ENCODE measurements at regions not wholly inside any gene's neighbourhood (a gene's known extent, or its start where the extent isn't known, plus 50 kb on each side); places are given as distances from the start of the nearest gene placed in this dataset.

DNA sequence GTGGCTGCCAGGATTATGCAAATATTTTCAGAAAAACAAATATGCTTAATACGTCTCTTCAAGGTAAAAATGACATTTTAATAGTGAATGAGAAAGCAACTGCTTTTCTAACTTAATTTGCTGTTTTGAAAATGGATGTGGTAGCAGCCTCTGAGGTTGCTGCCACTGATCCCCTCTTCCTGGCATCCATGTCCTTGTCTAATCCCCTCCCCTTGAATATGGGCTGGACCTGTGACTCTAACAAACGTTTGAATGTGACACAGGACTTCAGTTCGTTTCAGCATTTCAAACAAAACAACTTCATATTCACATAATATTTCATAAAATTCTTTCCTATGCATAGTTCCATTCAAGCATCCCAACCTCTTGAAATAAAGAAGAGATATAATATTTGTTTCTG is 64.2 kb upstream of the SLC38A2 start:
- Histone ChIP-seq H3K9ac (ENCODE audit: control insufficient read depth, extremely low read depth, insufficient read depth, low read length) (no peak overlapping the region), H3K27ac (ENCODE audit: control insufficient read depth, insufficient read depth, low read length) (no peak overlapping the region), H3K9me1 (ENCODE audit: control insufficient read depth, extremely low read depth, insufficient read depth, low read length) (no peaks in the 10 kb centered on the region), H3K4me3 (ENCODE audit: control insufficient read depth in 2 of 3, extremely low read depth in 1 of 3, insufficient read depth in 2 of 3, low read depth in 1 of 3, low read length in 3 of 3) (no peak overlapping the region), H3K4me2 (ENCODE audit: control insufficient read depth, extremely low read depth, insufficient read depth, low read depth, low read length) (no peak overlapping the region), H3K9me3 (ENCODE audit: control insufficient read depth, low read depth, low read length) (no peaks in the 10 kb centered on the region), H3K27me3 (ENCODE audit: control insufficient read depth, extremely low read depth, insufficient read depth, low read length) (no peaks in the 10 kb centered on the region), H3K36me3 (ENCODE audit: control insufficient read depth in 2 of 2, extremely low read depth in 1 of 2, insufficient read depth in 2 of 2, low read length in 2 of 2) (no peaks in the 10 kb centered on the region), H3K4me1 (ENCODE audit: control insufficient read depth, extremely low read depth, insufficient read depth, low read length) (peaks cover 25% of the 10 kb centered on the region), H4K20me1 (ENCODE audit: control insufficient read depth, extremely low read depth, insufficient read depth, low read length) (no peaks in the 10 kb centered on the region), H3K79me2 (ENCODE audit: control insufficient read depth, insufficient read depth, low read length) (no peaks in the 10 kb centered on the region), H2AFZ (ENCODE audit: control insufficient read depth, low read length) (no peak overlapping the region)
- FAIRE-seq (peak; percentile 26), DNase-seq (ENCODE audit: low read depth, low spot score) (no peak)
- TF ChIP-seq, protein P1, sequence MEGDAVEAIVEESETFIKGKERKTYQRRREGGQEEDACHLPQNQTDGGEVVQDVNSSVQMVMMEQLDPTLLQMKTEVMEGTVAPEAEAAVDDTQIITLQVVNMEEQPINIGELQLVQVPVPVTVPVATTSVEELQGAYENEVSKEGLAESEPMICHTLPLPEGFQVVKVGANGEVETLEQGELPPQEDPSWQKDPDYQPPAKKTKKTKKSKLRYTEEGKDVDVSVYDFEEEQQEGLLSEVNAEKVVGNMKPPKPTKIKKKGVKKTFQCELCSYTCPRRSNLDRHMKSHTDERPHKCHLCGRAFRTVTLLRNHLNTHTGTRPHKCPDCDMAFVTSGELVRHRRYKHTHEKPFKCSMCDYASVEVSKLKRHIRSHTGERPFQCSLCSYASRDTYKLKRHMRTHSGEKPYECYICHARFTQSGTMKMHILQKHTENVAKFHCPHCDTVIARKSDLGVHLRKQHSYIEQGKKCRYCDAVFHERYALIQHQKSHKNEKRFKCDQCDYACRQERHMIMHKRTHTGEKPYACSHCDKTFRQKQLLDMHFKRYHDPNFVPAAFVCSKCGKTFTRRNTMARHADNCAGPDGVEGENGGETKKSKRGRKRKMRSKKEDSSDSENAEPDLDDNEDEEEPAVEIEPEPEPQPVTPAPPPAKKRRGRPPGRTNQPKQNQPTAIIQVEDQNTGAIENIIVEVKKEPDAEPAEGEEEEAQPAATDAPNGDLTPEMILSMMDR (optimal IDR thresholded peaks at IDR 0.05 in 1 of 3, IDR thresholded peaks at IDR 0.05 in 1 of 3, conservative IDR thresholded peaks at IDR 0.05 in 1 of 3; ENCODE audit: extremely low read depth in 1 of 3, insufficient read depth in 2 of 3, low read length in 3 of 3), result no peak
- TF ChIP-seq EZH2 (IDR thresholded peaks at IDR 0.05; ENCODE audit: low read length), result no peak
- dilution Hi-C loops (cut with MboI; ENCODE audit: extremely low pct_ligation_motif_present, low sequenced_read_pairs), result no loop called here

DNA sequence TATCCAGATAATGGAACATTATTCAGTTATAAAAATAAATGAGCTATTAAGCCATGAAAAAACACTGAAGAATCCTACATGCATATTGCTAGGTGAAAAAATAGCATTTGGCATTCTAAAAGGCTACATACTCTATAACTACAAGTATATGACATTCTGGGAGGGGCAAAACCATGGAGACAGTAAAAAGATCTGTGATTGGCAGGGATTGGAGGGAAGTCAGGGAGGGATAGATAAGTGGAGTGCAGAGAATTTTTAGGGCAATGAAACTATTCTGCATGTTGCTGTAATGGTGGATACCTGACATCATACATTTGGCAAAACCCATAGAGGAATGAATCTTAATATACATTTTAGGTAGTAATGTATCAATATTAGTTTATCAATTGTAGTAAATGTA is 63.1 kb upstream of the SLC38A2 start:
- H3K4me2 ChIP-seq (ENCODE audit: control insufficient read depth, extremely low read depth, insufficient read depth, low read depth, low read length), result no peak overlapping the region
- H3K9me1 ChIP-seq (ENCODE audit: control insufficient read depth, extremely low read depth, insufficient read depth, low read length), result no peaks in the 10 kb centered on the region
- no peak overlapping the region for H3K27ac ChIP-seq (ENCODE audit: control insufficient read depth, insufficient read depth, low read length)
- no peak for TF ChIP-seq EZH2 (IDR thresholded peaks at IDR 0.05; ENCODE audit: low read length)
- TF ChIP-seq, protein P1 (optimal IDR thresholded peaks at IDR 0.05 in 1 of 3, IDR thresholded peaks at IDR 0.05 in 1 of 3, conservative IDR thresholded peaks at IDR 0.05 in 1 of 3; ENCODE audit: extremely low read depth in 1 of 3, insufficient read depth in 2 of 3, low read length in 3 of 3), result no peak
- no peak for FAIRE-seq
- H3K27me3 ChIP-seq (ENCODE audit: control insufficient read depth, extremely low read depth, insufficient read depth, low read length), result no peaks in the 10 kb centered on the region
- no peaks in the 10 kb centered on the region for H3K36me3 ChIP-seq (ENCODE audit: control insufficient read depth in 2 of 2, extremely low read depth in 1 of 2, insufficient read depth in 2 of 2, low read length in 2 of 2)
- no peaks in the 10 kb centered on the region for H4K20me1 ChIP-seq (ENCODE audit: control insufficient read depth, extremely low read depth, insufficient read depth, low read length)
- H3K79me2 ChIP-seq (ENCODE audit: control insufficient read depth, insufficient read depth, low read length), result no peaks in the 10 kb centered on the region
- no peaks in the 10 kb centered on the region for H3K9me3 ChIP-seq (ENCODE audit: control insufficient read depth, low read depth, low read length)
- no peak overlapping the region for H2AFZ ChIP-seq (ENCODE audit: control insufficient read depth, low read length)
- no peak overlapping the region for H3K9ac ChIP-seq (ENCODE audit: control insufficient read depth, extremely low read depth, insufficient read depth, low read length)
- dilution Hi-C loops (cut with MboI; ENCODE audit: extremely low pct_ligation_motif_present, low sequenced_read_pairs), result no loop called here
- peaks cover 30% of the 10 kb centered on the region for H3K4me1 ChIP-seq (ENCODE audit: control insufficient read depth, extremely low read depth, insufficient read depth, low read length)
- no peak for DNase-seq (ENCODE audit: low read depth, low spot score)
- no peak overlapping the region for H3K4me3 ChIP-seq (ENCODE audit: control insufficient read depth in 2 of 3, extremely low read depth in 1 of 3, insufficient read depth in 2 of 3, low read depth in 1 of 3, low read length in 3 of 3)

Measured in keratinocyte (primary cell).